Stimulated activated CD8-positive, alpha-beta memory T cell treated with anti-CD3 and anti-CD28 coated beads, Interleukin-4, amount 100 ng/mL, for 4 hours (primary cell): ENCODE measurements at regions not wholly inside any gene's neighbourhood (a gene's known extent, or its start where the extent isn't known, plus 50 kb on each side); places are given as distances from the start of the nearest gene placed in this dataset.

Source experiments
- DNase-seq, 2 donors: peaks; one replicate each; pipeline ENCODE4 v3.0.0-alpha.2; 2020; ENCODE audit warnings: low read depth in 2 of 2, low spot score in 1 of 2

DNA sequence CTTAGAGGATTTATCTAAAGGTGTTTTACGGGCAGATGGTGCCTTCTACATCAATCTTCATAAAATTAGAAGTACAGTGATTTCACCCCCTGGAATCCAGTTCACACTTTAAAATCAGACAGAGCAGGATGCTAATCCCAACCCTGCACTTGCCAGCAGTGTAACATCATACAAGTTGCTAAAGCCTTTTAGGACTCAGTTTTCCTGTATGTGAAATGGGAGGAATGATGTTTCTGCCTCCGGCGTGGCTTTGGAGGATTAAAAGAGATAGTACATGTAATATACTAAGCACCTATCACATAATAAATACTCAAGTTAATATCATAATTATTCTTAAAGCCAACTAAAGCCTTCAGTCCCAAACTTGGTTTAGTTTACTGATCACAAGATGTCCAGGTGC lies 257.2 kb upstream of the THBS1 start:
- no peak for DNase-seq

DNA sequence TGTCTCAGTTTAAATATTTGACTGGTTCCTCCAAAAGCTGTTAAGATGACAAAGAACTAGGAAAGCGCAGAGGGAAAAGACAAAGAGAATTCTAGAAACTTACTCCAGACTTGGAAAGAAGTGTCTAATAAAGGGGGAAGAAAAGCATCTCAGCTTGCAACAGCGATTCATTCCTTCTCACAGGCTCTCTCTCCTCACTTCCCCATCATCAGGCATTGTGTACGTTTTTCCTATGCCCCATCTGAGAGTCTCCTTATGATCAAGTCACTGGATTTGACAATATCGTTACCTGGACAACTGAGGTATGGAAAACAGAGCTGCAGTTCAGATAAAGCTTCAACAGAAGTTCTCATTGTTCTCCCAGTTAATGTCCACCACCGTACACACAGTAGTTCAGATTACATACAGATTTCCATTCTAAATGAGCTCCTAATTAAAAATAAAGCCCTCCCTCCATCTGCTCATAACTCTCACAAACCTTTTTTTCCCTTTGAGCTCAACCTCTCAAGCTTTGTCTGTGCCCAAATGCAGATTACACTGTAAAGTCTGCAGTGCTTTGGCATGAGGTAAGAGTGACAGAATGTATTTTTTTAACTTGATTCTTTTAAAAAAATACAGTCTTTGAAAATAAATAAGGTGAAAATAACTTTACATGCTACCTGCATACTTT lies 254.4 kb upstream of the THBS1 start:
- DNase-seq, result no peak

DNA sequence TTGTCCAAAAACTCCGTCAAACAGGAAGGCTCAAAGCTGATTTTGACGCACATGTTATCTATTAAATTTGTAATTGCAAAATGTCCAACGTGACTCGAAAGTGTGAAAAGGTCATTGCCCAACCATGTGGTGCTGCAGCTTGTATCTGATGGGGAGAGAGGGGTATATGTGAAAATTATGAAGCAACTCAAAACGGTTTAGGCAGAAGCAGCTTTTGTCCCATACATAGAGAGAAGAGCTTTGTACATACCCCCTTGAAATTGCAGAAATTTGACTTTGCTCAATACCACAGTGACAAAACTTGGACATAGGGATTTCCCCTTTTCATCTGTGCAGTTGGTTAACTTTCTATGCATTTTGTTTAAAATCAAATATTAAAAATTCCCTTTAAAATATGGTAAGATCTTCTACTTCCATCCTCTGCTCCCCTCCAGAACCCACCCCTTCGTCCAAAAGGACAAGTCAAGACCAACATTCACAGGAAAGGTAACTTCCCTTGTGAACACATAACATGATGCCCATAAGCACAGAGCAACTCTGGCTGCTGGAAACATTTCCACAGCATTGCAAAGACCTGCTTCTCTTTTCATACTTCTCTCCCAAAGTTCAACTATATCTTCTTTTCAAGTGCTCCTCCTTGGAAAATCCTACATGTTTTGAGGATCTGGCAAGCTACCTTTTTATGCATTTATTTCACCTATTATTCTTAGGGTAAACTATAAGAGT lies 253.7 kb upstream of the THBS1 start:
- no peak for DNase-seq

DNA sequence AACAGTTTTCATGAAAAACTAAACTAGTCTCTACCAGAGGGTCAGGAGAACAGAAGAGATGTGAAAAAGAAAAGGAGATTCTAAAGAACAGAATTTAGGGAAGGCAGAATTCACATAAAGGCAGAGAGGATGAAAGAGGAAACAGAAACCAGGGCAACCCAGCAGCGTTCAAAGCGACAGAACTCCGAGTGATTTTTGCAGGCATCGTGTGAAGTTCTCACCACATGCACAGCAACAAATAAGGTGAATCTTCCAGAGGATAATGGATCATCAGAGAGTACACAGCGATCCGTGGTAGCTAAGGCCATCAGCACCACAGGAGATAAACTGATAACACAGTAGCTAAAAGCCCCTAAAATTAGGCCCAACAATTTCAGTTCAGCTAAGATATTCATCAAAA lies 250.8 kb upstream of the THBS1 start:
- DNase-seq, result no peak

DNA sequence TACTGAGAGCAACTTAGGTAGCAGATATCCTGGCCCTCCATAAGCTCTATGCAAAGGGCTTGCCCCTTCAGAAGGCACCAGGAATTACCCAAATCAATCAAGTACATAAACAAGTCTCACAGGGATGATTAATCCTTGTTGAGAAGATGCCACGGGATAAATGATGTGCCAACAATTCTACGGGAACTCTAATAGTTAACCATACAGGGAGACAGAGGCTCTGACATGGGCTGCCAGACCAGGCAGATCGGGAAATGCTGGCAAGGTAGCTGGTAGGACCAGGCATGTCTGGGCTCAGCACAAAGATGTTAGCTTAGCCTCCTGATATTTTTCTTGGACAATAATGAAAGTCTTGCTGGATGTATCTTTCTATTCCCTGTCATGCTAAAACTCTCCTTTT lies 249.3 kb upstream of the THBS1 start:
- DNase-seq, result no peak

DNA sequence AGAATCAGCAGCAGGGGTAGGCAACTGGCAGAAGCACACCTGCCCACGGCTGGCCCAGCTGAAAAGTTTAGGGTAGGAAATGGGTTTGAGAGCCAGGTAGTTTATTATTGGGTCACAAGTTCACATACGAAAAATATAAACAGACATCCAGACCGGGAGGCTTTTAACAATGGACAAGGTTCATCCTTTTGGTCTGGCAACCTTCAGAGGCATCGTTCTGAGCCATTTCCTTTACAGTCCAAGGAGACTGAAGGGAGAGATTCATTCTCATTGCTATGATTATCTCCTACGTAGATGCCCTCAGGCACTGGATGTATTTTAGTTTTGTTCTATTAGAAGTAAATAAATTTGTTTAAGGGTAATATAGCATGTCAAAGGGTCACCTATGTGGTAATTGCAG lies 248.0 kb upstream of the THBS1 start:
- DNase-seq, result no peak

DNA sequence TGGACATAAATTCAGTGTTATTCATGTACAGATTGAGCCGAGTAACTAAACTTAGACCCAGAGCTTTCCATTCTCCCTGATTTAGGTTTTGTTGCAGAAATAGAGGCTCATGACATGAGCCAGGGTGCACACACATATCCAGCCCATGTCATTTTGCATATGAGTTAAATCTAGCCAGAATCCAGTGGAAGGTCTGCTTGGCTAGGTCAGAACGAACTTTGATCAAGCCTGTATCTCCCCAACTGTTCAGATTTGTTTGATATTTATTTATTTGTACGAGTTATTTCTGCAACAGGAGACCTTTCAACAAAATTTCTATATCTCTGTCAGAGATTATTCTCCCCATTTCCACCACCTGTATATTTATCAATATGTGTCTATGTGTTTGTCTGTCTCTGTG lies 247.5 kb upstream of the THBS1 start:
- no peak for DNase-seq

DNA sequence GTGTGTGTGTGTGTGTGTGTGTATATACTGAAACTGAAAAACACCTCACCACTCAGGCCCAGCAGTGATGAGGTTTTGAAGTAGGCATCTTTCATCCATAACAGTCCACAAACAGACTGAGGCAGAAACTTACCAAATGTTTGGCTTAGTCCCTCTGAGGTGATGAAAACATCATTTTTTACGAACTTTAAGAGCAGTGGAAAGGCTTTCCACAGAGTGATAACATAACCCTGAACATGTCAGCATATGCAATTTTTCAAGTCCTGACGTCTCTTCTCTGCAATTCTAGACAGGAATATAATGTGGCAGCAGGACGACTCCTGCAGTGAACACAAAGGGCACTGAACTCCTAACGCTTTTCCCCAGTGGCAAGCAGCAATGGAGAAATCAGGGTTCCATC lies 247.0 kb upstream of the THBS1 start:
- DNase-seq, result no peak

DNA sequence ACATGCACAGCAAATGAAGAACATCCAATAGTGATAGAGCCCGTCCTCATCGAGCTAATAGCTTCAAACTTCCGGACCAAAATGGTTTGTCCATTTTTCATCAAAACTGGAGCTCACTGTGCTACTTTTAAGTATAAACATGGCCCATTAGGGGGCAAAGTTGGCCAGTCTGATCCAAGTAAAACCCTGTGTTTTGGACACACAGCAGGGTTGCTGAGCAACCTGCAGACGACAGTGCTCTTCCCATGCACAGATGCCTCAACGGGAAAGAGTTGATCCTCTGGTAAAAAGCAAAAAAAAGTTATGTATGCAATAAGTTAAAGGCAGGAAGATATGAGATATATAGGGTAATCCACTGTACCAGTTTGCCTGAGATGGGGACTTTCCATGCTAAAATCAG lies 244.0 kb upstream of the THBS1 start:
- DNase-seq, result no peak

DNA sequence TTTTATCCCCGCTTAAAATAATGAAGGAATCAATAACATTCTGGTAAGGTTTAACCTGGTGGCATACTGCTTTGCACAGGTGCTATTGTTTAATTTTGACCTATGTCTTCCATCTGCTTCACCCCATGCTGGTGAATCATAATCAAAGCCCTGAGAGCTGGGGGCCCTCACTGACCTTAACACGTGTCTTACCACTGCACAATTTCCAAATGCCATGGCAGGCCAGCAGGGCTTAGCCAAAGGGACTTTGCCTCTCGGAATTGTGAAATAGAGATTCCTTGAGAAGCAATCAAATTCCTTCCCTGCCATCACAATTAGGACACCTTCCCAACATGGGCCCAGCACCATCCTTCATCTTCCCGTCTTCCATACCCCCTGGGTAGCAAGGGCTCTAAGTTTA lies 242.6 kb upstream of the THBS1 start:
- DNase-seq, result no peak

DNA sequence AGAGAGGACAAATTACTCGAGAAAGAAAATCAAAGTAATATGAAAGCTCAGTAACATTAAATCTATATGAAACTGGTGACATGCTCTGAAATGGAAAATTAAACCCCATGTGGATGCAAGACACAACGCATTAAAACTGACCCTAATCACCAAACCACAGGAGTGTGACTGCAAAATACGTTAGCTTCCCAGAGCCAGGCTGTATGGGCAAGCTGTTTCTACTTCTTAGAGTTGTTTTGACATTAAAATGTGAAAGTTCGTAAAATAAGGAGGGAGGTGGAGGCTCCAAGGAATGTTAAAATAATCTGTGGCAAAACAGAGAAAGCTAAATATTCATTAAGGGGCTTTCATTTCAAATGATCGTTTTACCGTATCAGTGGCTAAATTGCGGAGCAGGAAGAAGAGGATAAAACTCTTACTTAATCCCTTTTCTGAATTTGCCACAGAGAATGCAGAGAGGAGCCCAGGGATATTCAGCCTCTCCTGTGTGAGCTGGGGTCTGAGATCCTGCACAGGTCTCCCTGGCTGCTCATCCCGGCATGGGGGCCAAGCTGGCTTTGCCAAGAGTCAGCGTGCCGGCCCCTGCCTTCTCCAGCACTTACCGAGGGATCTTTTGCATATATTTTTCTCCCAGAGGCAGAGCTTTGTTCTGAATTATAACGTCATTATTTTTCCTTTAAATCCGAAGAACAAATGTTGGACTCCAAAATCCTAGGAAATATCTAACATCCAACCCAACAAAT lies 239.8 kb upstream of the THBS1 start:
- no peak for DNase-seq

DNA sequence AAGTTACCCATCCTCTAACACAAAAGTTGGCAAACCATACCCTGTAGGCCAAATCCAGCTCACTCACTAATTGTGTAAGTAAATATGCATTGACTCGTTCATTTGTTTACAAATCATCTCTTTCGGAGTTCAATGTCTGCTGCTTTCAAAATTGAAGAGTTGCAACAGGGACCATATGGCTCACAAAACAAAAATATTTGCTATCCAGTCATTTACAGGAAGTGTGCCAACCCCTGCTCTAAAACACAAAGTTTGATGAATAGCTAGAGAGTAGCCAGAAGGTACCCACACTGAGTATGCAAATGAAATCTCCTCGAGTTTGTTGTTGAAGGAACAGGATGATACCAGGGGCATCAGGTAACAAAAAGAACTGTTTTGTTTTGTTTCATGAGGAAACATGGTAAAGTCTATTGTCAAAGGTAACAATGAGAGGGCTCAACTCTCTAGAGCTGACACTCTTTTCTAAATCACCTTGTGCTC lies 236.2 kb upstream of the THBS1 start:
- no peak for DNase-seq

DNA sequence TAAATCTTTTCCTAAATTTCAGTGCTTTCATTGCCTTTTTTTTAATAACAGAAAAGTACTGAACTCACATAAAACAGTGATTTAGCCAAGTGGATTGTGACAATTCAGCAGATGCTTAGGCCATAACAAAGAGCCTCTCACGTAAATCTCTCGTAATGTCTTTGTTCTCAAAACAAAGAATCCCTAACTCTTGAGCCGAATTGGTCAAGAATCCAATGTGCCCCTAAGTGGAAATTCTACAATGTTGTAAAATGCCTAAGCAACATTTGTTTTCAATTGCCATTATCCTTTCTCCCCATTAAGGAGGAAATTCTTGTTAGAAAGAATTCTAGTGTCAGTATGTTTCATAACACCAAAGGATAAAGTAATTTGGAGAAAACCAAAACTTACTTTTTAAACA lies 235.7 kb upstream of the THBS1 start:
- DNase-seq, result no peak

DNA sequence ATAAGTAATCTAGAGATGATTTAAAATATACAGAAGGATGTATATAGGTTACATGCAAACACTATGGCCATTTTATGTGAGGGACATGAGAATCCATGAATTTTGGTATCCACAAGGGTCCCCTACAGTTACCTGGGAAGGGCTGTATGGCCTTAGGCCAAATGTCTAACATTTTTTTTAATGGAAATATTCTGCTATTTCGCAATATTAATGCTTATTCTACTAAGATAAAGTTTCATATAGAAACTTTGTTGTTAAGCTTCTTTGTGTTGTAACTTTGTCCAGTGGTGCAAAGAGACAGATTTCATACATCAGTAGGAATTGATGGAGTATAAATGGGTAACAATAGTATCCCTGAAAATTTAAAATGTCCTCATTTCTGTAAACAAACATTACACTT lies 233.4 kb upstream of the THBS1 start:
- no peak for DNase-seq

DNA sequence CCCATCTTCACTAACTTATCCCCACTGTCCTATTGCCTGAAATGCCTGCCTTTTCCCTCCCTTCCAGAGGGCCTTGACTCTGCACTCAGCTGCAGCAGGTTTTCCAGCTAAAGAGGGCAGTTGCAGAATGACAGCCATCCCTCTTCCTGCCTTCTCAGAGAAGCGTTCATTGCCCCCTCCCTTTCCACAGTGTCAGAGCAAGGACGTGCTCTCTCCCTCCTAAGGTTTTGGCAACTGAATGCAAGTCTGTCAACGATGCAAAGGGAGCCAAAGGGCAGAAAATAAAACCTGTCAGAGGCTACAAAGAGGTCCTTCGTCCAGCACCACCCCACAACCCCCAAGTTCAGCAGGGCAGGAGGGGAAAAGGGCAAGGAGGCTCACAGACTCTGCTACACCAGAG lies 230.1 kb upstream of the THBS1 start:
- DNase-seq, result no peak

DNA sequence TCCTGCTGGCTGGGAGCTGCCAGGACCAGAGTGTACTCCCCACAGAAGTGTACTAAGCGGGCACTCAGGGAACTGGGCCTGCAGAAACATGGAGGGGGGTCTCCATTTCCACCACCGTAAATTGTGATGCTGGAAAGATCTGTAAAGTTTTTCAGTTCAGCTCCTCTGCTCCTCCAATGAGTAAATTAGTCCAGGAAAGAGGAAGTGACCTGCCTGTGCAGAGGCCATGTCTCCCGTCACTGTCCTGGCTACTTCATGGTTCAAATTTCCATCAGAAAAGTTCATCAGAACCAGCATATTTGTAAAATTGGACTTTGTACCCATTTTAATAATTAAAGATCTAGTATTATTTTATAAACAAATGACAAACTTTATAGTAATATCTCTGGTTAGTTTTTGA lies 226.7 kb upstream of the THBS1 start:
- no peak for DNase-seq

DNA sequence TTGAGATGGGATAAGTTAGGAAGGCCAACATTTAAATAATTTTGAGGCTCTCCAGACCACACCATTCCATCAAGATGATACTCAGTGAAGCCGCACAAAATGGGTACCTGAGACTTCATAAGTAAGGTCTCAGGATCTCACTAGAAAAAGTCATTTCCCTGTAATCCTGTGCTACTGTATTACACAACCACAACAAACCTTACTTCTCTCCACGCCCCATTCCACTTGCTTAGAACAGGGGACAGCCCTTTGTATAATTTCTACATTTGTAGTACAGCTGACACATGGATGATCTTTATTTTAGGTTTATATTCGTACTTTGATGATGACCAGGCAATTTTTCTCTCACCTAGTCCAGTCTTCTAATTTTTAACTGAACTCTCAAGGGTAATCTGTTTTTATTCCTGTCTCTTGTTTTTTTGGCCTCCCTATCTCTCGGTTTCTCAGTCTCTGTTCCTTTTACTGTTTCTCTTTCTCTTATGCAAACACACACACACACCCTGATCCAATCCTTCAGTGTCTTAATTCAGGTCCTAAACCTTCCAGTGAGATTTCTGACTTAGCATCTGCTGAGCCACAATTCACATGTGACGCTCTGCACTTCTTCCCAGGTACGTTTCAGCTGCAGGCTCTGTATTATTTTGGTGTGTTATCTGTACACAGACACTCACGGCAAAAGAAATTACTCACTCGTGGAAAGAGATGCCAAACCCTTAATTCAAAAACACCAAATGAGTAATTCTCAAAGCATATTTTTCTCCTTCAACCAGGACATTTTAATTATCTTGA lies 223.2 kb upstream of the THBS1 start:
- DNase-seq, result no peak

DNA sequence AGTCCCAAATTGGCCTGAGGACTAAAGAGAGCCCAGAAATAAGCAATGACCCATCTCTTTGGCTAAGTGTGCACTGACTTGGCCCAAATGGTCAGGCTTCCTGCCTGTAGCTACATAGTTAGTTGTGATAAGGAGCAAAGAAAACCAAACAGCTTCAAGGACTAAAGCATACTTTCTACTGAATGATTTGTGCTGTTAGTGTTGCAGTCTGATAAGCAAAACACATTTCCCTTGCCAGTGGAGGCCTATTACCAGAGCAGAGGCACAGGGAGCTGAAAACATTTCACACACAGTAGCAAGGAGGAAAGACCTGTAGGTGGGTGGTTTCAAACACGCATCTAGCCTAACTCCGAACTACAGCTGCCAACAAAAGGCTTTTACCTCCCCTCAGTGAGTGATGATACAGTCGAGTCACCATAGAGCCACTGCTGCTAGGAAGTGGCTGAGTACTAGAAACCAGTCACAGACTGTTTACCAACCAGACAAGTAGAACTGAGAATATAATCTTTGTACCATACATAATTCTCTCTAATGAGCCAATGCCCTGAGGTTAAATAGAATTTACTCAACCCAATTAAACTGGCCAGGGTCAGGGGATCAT lies 222.3 kb upstream of the THBS1 start:
- DNase-seq, result no peak

DNA sequence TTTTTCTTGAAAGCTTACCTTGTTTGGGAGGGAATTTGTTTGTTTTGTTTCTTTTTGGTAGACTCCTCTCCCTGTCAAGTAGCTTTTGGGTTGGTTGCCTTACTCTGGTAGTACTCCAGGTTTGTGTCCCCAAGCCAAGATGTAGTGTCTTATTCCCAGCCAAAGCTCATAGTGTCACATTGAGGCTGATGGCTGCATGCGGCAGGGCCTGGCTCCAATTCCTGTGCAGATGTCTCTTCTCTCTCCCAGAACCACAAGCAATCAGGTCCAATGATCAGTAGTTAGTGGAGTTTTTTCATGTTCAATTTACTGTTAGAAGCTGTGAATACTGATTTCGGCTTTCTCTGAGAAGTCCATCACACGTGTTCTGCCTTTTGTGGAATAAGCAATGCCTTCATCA lies 221.1 kb upstream of the THBS1 start:
- no peak for DNase-seq

DNA sequence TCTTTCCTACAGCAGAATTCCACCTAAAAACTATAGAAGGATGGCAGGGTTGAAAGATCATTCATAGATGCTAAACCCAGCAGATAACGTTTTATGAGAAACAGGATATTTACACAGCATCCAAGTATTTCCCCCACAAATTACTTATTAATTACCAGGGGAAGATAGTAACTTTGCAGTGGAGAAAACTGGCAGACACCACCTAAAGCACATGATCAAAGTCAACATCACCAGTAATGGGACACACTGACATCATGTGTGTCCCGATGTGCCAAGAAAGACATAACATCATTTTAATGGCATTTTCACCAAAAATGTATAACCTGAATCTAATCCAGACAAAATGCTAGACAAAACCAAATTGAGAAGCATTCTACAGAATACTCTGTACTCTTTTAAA lies 220.4 kb upstream of the THBS1 start:
- DNase-seq, result no peak

DNA sequence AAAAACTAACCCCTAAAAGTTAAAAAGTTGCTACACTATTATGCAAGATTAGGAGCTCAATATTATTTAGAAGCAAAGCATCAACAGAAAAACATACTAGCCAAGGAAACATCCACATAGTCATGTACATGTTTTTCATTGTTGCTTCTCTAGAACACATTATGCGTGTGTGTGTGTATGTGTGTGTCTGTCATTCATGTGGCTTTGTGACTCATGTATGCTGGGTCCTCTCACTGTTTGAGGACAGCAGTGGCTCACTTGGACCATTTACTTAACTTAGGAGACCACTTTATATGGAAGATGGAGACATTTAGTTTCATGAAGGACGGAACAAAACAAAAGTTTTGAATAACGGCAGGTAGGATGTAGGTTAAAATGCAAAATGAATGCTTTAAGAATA lies 219.4 kb upstream of the THBS1 start:
- DNase-seq, result no peak
